Hepatocyte (in vitro differentiated cells): ENCODE measurements at regions not wholly inside any gene's neighbourhood (a gene's known extent, or its start where the extent isn't known, plus 50 kb on each side); places are given as distances from the start of the nearest gene placed in this dataset.

Experiments
- CTCF ChIP-seq: fragments of 200-600 bp; sonication (generic); IDR thresholded peaks from 2 replicates; pipeline ENCODE4 v1.5.1; 2016; ENCODE audit warnings: antibody characterized with exemption, mild to moderate bottlenecking; ENCODE audit not compliant: poor library complexity
- EZH2 ChIP-seq: fragments of 200-600 bp; sonication (generic); IDR thresholded peaks from 2 replicates; pipeline ENCODE4 v1.6.1; 2016; ENCODE audit warnings: antibody characterized with exemption, mild to moderate bottlenecking, borderline replicate concordance
- EZH2phosphoT487 ChIP-seq: fragments of 200-600 bp; sonication (generic); IDR thresholded peaks from one replicate; pipeline ENCODE4 v1.6.1; 2018; ENCODE audit warnings: antibody characterized with exemption, mild to moderate bottlenecking, low read depth, moderate library complexity; ENCODE audit not compliant: unreplicated experiment, severe bottlenecking

GRCh38 chr2:78318275-78318674 lies 707.2 kb upstream of the REG3G start:
- no peak for TF ChIP-seq CTCF
- no peak for TF ChIP-seq EZH2
- no peak for TF ChIP-seq EZH2phosphoT487
